HG02642 (cell line): ENCODE measurements at regions not wholly inside any gene's neighbourhood (a gene's known extent, or its start where the extent isn't known, plus 50 kb on each side); places are given as distances from the start of the nearest gene placed in this dataset.
A peak's percentile ranks its signal among the peaks of the same experiment; 100 is the strongest.

ENCODE experiments used
- ATAC-seq: cut with Tn5 transposase; IDR thresholded peaks from one replicate; pipeline ENCODE4 v1.9.1; 2021; ENCODE audit warnings: mild to moderate bottlenecking; ENCODE audit not compliant: unreplicated experiment, poor library complexity

DNA sequence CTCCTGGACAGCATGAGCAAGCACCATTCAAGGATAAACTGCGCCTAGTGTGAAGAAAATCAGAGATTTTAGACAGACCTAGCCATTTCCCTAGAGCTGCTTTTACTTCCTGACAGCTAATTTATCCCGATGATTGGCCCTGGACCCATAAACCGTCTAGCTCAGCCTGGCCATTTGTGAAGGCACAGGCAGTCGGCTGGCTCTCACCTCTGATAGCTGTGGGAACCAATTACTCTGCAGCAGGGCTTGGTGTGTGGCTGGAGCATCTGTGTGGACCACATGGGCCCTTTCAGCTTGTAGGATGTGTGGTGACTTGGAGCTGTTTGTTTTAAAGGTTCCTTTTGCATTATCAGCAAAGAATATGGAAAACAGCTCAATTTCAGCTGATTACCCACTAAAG, 111.1 kb upstream of the NPY start:
- ATAC-seq = no peak

DNA sequence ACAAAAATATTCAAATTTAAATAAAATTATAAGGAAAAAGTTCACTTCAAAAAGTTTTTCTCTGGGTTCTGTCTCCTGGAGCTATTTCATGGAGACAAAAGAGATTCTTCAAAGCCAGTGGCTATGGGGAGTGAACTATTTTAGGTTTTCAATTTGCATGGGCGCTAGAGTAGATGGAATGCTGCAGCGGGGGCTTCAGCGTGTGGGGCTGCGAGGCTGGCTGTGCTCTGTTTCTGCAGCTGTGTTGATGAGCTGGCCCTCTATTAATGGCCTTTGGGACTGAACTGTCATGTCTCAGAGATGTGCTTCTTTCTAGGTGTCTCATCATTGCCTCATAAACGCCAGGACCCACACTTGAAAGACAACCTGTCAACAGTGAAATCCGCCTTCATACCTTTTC, 108.4 kb upstream of the NPY start:
- ATAC-seq = no peak

DNA sequence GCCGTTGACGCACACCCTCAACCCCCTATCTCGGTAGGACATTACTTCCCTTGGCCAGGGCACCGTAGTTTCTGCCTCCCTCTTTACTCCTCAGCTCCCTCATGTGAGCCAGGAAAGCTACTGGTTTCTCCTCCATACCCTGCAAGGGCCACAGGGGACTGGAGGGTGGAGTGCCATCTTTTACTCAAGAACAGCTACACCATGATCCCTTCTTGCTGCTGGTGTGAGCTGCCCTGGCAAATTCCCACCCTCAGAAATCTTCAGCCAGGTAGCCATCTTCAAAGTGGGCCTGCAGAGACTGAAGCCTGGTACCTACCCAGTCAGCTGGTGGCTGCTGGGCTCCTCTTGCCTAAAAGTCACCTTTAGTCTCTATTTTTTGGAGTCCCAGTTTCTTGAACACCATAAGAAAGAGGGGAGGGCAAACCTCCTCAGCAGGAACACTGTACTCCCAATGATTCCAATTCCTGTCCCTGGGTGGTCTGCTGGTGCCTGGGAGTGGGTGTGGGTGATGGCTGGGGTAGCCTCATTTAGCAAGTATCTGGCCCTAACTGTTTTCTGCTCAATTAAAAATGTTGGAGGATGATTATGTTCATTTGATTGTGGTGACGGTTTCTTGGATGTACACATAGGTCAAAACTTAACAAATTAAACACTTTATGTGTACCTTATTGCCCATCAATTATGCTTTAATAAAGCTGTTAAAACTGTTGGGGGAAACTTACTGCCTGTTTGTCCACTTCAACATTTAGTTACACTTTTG, 105.0 kb upstream of the NPY start:
- no peak for ATAC-seq

DNA sequence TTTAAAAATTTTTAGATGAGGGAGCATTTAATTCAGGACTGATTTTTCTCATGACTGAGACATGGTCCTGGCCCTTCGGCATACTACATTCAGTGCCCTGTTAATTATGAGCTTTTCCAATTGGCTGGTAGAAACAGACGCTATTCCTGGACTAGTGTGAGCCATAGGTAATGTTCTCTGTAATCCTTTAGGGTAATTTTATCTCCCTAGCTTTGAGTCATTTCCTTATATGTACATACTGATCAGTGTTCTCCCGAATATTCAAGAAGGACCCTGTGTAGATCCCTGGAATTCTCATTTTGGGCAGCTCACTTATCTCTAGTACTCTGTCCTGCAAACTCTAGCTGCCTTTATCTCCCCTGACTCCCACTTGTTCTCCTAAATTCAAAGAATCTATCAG, 92.6 kb upstream of the NPY start:
- no peak for ATAC-seq

DNA sequence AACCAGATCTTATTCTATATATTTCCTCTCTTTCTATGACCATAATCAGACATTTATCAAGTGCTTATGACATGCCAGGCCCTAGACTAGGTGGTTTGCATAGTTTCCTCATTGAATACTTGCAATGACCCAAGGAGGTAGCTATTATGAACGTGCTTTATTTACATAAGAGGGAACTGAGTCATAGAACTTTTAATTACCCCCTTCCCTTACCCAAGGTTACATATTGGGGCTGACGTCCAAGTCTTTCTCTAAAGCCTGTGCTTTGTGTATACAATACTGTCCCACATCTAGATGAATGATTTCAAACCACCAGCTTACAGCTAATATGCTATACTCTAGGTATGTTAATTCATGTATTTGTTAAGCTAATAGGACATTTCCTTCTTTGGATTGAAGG, 91.9 kb upstream of the NPY start:
- ATAC-seq = no peak

DNA sequence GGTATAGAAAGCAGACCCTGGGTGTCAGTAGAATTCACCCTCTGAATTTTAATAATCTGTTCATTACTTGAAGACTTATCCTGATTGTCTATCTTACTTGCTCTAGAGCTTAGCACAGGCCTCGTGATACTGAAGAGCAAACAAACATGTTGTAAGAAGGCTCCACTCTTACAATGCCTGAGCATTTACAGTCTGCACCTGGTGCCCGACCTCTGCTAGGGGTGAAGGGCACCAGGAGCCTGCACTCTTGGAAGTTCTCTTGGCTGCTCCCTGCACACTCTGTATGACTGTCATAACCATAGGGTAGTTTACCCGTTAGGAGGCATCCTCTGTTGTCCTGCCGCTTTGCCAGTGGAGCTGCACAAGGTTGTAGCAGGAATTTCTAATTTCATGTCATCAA, 91.3 kb upstream of the NPY start:
- ATAC-seq = no peak

DNA sequence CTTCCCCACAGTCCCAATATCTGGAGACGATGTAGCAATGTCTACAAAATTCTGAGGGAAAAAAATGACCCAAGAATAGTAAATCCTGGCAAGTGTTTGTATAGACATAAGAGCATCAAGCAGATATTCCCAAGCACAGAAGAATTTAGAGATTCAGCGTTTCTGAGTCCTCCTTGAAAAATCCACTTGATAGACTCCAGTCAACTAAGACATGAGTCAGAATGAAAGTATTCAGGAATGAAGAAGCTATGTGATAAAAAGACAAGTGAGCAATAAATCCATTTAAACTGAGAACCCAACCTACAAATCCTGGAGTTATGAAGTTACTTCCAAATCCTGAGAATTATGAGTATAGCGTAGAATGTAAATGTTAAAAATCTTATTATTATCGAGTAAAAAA, 86.1 kb upstream of the NPY start:
- no peak for ATAC-seq

DNA sequence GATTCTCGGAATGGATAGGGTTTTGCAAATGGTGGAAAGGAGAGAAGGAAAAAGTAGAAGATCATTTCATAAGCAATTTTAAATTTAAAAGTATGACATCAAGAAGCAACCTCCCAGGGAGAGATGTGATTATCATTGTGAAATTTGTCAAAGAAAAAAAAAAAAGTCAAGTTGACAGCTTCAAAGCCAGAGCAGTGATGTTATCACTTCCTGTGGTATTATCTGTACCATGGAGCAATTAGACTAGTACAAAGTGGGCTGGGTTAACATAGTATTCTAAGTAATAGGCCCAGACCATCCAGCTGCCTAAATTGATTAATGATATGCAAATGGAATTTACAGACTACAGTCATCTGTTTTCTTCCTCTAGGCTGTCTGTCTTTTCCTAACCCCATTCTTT, 84.0 kb upstream of the NPY start:
- ATAC-seq = no peak

DNA sequence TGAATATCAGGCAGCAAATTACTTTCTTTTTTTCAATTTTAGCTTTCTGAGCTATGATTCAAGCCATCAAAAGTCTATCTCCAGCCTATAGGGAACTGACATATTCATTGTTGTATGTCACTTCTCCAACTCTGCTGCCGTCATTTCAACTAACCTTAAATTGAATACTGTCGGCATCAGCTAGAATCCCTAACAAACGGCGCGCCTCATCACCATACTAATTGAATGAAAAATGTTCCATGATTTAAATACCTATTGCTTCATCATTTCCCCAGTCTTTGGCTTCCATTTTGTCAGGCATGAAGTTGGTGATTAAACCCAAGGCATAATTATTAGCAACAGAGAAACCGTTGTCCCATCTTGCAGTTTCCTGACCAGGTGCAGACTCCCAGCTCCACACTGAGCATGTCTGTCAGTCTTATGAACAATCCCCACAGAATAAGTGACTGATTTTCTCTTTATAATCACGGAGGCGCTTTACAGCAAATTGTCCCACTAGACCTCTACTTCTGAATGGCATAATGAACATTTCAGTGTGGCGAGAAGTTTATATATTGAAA, 83.5 kb upstream of the NPY start:
- no peak for ATAC-seq

DNA sequence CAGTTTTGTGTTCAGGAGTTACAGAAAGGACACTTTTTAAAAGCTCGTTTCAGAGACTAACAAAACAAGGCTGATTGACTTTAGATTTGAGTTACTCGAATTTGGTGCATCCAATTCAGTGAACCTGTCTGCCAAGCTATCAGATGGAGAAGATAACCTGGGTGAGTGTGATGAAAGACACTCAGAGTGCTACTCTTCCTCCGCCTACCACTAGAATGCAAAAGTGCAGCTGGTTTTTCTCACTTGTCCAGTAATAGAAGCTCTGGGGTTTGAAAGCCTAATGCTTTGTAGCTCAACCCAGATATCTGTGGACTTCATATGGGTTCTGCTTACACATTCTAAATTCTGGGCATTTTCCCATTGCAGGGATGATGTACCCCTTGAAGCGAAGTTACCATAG, 82.8 kb upstream of the NPY start:
- no peak for ATAC-seq

DNA sequence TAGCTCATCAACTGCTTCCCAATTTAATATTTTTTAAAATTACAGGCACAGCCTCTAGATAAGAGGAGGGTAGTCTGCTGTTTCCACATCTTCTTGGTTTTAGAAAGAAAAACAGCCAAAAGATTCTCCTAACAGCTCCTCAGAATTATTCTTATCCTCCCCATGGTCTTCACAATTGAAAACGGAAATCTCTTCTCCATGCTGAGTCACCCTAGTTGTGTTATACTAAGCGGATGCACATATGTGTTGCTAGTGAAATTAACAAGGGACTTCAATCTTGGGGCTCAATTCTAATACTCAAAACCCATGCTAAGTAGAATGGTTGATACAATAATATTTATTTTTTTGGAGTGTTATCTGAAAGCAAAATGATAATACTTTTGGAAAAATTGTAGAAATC, 71.9 kb upstream of the NPY start:
- no peak for ATAC-seq

DNA sequence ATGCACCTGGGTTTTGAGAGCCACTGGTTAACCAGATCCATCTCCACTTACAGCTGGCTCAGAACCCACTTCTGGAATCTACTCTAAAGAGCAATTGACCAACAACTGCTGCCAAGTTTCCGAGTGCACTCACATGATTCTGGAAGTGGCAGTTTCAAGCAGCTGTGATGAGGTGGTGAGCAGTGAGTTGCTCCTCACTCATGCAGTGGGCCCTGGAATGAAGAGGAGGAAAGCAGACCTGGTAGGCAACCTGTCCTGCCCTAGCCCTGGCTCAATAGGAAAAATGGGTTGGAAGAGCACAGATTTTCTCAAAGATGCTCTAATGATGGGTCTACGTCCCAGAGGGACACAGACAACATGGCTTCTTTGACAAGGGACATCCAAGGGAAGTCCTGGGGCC, 70.7 kb upstream of the NPY start:
- no peak for ATAC-seq

DNA sequence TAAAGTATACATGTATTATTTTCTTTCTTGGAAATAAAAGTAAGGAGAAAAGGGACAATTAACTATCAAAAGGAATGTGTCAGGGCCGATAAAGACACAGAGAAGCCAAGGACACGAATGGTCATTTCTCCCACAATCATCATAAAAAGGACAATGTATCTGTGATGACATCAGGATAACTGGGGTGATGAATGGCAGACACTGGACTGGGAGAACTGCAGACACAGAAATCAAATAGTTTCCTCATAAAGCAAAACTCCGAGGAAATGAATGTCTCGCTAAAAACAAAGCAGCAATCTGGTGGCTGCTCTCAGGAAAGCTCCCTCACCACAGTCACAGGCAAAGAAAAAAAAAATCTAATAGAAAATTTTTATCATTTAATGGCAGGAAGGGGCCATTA, 69.3 kb upstream of the NPY start:
- no peak for ATAC-seq

DNA sequence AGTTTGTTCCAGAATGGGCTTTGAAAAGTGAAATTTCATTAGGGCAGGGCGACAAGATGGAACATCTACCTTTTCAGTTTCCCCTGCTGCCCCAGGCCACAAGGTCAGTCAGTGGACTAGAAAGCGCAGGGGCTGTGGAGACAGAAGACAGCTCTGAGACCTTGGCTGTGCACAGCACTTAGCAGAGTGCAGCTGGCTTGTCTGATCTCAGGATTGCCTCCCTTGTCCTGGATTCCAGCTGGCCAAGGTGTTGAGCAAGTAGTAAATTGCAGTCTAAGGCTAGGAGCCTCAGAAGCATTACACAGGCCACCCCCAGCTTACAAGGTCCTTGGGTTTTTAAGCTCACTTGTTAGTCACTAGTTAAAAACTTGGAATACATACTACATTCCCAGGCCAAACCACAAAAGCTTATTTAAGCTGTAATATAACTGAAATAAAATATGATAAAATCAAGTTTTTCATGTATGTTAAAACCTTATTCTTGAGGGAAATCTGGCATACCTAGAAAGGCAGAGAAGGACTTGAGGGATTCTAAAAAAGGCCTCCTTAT, 67.3 kb upstream of the NPY start:
- ATAC-seq = no peak

DNA sequence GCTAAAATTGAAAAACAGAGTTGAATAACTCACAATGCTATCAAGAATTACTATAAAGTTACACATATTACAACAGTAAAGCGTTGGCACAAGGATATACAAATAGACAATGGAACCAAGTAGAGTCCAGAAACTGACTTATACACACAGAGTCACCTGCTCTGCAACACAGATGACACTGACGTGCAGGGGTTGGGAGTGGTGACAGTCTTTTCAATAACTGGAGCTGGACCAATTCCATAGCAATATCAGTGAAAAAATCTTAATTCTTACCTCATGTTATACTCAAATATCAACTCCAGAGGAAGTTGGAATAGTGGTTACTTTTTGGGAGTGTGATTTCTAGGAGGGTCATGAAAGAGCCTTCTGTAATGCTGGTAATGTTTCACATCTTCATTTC, 62.5 kb upstream of the NPY start:
- ATAC-seq = no peak

DNA sequence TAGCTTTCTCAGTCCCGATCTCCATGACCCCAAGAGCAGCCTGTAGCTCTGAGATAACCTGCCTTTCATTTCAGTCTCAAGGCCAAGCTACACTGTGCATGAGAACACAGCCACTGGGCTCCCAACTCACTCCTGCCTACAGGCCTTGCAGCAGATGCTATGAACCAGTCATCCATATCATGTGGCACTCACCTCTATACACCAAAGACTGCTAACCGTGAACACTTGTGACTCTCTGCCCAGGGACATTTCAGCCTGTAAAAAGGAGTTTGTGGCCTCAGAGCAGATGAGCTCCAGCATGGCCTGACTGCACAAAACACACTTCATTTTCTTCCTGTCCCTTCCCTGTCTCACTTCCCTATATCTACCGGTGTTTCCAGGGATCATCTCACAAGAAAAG, 56.9 kb upstream of the NPY start:
- peak; percentile 52 for ATAC-seq

DNA sequence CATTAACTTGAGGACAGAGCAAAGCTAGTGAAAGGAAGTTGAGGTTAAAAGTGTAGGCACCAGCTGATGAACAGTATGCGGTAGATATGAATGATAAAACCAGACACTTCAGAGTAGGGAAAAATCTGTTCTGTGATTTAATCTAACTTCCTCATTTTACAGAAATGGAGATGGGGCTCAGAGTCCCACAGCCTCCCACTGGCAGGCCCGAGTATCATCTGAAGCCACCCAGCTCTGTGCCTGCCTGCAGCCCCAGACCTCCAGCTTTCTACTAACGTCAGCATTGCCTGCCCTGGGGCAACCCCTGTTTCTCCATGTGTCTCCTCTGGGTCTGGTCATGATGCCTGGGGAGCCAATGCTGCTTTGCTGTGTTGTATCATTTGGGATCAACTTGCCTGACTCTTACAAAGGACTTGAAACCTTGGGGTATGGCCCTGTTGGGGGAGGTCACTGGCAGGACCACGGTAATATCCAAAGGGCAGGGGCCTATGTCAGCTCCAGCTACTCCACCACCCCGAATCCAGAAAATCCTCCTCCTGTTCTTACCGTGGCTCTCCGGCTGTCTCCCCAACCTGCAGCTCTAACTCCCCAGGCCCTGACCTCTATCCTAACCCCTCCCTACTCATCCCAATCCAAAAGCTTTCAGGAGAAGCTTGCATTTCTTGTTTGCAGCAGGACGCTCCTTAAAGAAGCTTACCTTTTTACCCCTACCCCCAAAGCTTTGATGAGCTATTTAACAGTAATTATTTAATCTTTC, 56.2 kb upstream of the NPY start:
- peak; percentile 89 for ATAC-seq

DNA sequence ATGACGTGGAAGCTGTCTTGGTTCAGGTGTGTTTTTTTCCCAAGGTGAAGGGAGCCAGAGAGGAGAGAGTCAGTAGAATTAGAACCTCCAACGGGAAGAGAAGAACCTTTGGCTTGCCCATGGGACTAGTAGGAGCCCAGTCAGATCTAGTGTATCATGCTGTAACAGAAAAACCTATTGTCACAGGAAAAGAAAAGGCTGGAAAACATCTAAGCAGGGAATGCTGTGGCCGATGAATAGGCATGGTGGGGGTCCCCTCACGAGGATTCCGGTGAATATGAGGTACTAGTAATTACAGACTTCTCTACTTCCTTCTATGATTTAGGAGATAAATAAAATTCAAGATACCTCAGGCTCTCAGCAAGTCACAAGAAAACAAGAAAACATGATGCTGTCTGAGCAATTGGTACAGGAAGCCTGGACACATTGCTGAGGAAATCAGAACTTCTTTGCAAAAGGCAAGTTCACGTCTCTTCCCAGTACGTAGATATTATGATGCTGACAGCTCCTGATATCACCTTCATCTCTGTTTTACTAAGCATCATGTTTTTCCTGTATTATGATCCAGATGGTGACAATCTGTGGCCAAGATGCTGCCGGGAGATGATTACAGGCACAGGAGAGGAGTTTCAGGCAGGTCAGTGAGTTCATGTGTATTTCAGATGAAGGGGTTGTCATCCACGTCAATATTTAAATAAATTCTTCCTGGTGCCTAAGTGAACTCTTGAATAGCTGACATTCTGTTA, 54.3 kb upstream of the NPY start:
- no peak for ATAC-seq

DNA sequence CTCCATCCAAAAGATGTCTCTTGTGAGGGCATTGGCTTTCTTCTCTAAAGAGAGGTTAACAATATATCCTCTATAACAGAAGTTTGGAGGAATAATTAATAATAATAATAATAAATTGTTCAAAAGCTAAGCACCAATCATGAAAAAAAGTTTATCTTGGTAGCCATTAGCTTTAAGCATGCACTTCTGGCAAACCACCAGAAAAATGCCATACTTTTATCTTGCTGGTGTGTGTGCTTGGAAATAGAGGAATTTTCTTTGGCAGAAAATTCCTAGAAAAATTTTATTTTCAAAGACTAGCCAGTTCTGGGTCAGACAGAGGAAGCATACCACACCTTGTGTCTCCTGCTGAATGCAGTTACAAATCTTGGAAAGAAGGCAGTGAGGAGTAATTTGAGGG, 52.5 kb upstream of the NPY start:
- no peak for ATAC-seq

DNA sequence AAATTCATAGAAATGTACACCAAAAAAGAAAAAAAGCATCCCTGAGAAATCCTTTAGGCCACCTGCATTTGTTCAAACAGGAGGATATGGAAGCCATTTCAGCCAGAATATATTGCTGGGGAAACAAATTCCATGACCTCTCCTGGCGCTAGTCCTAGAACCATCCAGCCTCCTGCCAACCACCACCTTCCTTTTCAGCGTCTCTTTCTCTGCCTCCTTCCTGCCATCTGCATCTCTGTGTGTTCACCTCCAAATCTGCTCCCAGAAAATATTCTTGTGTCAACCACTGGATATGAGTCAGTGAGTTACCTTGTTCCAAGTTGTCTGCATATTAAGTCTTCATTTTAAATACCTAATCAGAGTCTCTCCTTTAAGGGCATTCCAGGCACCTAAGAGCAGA, 50.6 kb upstream of the NPY start:
- ATAC-seq = no peak
